NCI-H1436 treated with DMSO at 0.1 percent for 48 hours (cell line): ENCODE measurements at regions not wholly inside any gene's neighbourhood (a gene's known extent, or its start where the extent isn't known, plus 50 kb on each side); places are given as distances from the start of the nearest gene placed in this dataset.

Source experiments
- DNase-seq: peaks from one replicate; lab custom pipeline; 2025; lab: John Stamatoyannopoulos, UW

- no peak for DNase-seq
Observed at GRCh38 chr17:77420095-77420803, 279.5 kb downstream of the SEC14L1 start.

DNA sequence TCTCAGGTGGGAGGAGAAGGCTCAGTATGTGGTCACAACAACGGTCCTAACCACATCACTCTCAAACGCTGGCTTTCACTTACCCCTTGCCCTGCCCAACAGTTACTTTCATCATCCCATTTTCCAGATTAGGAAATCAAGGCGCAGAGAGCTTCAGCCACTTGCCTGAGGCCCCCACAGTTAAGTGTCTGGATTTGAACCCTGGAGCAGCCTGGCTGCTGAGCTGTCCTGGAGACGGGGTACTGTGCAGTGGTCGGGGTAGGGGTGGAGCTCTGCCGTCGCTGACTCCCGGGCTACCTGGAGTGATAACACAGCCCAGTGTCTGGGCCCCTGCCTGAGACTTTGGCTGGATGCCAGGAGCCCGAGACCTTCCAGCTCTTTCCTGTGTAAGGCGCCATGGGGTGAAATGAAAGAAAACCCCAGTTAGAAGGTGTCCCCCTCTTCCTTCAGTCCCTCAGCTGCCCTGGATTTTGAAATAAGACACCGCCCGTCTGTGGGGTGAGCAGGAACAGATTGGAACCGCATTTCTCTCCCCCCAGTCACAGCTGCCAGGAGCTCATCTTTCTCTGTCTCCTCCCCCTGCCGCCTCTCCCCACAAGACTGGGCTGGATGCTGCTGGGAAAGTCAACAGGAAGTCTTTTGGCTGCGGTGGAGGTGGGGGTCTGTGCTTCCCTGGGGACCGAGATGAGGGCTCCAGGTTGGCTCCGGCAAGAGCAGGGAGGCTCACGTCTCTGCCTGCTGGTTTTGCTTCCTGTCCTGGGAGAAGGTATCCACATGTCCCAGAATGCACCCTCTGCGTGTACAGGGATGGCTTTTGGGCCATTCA is 280.2 kb downstream of the SEC14L1 start:
- DNase-seq = peak; percentile 89

GRCh38 chr17:77421630-77421972 is 280.8 kb downstream of the SEC14L1 start:
- no peak for DNase-seq

GRCh38 chr17:77422104-77422747 is 281.5 kb downstream of the SEC14L1 start:
- DNase-seq = no peak

GRCh38 chr17:77422748-77423113 is 282.0 kb downstream of the SEC14L1 start:
- no peak for DNase-seq

- DNase-seq = no peak
Observed at GRCh38 chr17:77423589-77424451, 283.1 kb downstream of the SEC14L1 start.

GRCh38 chr17:77424585-77425344 is 284.0 kb downstream of the SEC14L1 start:
- no peak for DNase-seq

GRCh38 chr17:77425348-77425747 is 284.6 kb downstream of the SEC14L1 start:
- no peak for DNase-seq

- no peak for DNase-seq
Observed at GRCh38 chr17:77425791-77426641, 285.2 kb downstream of the SEC14L1 start.

- DNase-seq = no peak
Observed at GRCh38 chr17:77426676-77427386, 286.1 kb downstream of the SEC14L1 start.

DNA sequence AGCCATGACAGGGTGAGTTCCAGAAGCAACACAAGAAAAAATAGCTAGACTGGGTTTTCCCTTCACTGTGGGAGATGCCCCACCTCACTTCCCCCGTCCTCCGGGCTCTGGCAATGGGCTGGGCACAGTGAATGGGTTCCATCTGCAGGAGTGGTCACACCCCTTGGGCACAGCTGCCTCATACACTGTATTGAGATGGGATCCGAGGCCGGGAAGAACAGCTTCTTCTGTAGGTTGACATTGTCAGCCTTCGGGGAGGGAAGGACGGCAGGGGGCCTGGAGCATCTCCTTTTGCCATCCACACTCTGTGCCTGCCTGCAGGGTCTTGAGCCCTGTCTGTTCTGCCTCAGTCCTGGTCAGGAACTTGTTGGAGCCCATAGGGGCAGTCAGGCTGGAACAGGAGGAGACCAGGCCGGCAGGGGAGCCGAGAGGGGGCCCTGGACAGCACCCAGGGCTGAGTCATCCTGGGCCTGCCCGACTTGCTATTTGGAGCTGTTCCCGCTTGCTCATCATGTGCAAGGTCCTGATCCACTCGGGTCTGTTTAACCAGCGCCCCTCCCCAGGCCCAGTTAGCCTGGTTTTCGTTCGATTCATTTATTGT is 286.7 kb downstream of the SEC14L1 start:
- no peak for DNase-seq

- DNase-seq = no peak
Observed at GRCh38 chr17:77428020-77428748, 287.4 kb downstream of the SEC14L1 start.

DNA sequence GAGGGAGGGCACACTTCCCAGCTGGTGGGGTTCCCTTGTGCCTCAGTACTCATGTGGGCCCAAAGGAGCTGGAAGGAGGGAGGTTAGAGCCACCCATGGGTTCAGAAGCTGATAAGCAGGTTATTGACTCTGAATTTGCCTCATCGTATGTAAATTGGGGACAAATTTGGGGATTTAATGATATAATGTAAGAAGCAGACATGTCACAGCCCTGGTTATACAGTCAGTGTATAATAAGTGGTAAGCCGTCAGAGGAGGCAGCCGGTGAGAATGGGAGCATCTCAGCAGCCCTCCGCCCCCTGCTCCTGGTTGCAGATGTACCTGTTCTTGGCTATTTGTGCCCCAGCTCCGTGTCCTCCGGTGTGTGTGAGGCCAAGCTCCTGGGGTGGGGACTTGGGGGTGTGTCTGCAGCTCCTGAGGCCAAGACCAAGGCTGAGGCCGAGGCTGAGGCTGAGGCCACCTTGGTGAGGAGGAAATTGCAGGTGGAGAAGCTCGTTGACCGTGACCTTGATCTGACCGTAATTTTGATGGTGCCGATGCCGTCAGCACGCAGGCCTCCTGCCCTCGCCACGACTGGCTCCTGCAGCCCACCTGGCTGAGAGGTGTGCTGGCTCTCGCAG is 288.1 kb downstream of the SEC14L1 start:
- DNase-seq = no peak

GRCh38 chr17:77429369-77429968 is 288.7 kb downstream of the SEC14L1 start:
- no peak for DNase-seq

DNA sequence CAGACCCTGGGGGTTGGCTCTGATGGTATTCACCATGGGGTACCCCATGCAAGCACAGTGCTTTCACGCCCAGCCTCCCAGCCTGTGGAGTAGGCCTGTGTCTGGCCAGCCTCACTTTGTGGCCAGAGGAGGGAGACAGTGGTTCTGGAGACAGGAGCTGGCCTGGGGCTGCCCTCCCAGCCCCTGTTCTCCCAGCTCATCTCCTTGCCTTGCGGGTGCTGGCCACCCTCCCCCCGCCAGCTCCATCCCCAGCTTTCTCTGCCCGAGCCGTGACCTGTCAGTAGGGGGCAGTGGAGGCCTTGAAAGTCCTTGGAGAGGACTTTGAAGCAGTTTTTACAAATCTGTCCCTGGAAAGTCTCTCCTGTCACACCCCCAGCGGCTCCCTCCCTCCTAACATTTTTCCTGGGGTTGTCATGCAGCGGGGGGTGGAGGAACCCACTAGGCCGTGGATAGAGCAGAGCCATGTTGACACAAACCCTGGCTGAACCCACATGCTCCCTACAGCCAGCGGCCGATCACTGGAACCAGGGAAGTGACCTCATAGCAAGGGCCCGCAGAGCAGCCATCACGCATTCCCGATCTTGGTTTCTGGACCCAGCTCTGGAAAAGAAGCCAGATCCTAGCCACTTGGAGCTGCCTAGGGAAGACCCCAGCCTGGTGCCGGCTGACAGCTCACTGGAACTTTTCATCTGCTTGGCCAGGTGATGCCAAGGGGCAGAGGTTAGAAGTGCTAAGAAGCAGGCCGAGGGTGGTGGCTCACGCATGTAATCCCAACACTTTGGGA is 289.4 kb downstream of the SEC14L1 start:
- no peak for DNase-seq

DNA sequence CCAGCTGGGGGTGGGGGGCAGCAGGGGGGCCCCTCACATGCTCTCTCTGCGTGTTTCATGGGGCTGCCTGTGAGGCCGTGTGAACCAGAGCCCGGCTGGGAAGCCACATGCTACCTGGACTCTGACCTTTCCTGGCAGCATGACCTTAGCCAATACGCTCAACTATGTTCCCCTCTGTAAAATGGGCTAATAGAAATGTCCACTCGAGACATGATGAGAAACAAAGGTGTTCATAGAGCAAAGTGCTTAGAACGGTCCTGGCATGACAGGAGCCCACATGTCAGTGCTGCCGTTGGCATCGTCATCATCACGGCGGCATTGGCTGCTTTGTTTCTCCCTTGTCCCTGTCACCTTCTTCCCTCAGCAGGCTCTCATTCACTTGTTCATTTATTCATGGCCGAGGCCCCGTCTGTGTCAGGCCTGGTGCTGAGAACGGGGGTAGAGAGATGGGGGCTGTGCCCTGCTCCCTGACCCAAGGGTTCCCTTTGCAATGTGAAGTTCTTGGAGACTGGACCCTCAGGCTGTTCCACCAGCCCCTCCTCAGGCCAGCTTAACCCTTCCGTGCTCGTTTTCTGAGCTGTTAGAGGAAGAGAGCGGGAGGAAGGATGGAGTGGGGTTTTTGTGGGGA is 291.4 kb downstream of the SEC14L1 start:
- no peak for DNase-seq
